ENCODE measurements at regions not wholly inside any gene's neighbourhood (a gene's known extent, or its start where the extent isn't known, plus 50 kb on each side); places are given as distances from the start of the nearest gene placed in this dataset.
"Not testable (repeated sequence)": the region's sequence is repeated elsewhere in the genome, so short reads cannot be mapped to it uniquely, and the experiment has no call there.

GRCh38 chr9:65414249-65414648 is 129.2 kb upstream of the FOXD4L5 start:
- not testable (repeated sequence) for H3K36me3 Mint-ChIP-seq (ENCODE audit: low read depth); H3K4me3 Mint-ChIP-seq; H3K27ac Mint-ChIP-seq; H3K27me3 Mint-ChIP-seq; H3K4me1 Mint-ChIP-seq (ENCODE audit: low read depth)
- H3K9me3 Mint-ChIP-seq = peaks cover 16% of the 10 kb centered on the region

GRCh38 chr9:65413371-65413770 is 128.4 kb upstream of the FOXD4L5 start:
- not testable (repeated sequence) for H3K27ac Mint-ChIP-seq; H3K36me3 Mint-ChIP-seq (ENCODE audit: low read depth); H3K27me3 Mint-ChIP-seq; H3K4me1 Mint-ChIP-seq (ENCODE audit: low read depth); H3K4me3 Mint-ChIP-seq
- peaks cover 12% of the 10 kb centered on the region for H3K9me3 Mint-ChIP-seq

GRCh38 chr9:65411901-65412300 is 126.9 kb upstream of the FOXD4L5 start:
- Mint-ChIP-seq H3K36me3 (ENCODE audit: low read depth) (no peaks in the 10 kb centered on the region), H3K9me3 (peaks cover 14% of the 10 kb centered on the region), H3K4me1 (ENCODE audit: low read depth) (no peaks in the 10 kb centered on the region)

GRCh38 chr9:65411336-65411735 is 126.3 kb upstream of the FOXD4L5 start:
- Mint-ChIP-seq H3K4me3 (no peak overlapping the region), H3K27me3 (no peaks in the 10 kb centered on the region), H3K9me3 (peaks cover 14% of the 10 kb centered on the region), H3K4me1 (ENCODE audit: low read depth) (no peaks in the 10 kb centered on the region), H3K27ac (no peak overlapping the region), H3K36me3 (ENCODE audit: low read depth) (no peaks in the 10 kb centered on the region)

More at GRCh38 chr9:65411901-65412300, 126.9 kb upstream of the FOXD4L5 start:
- Mint-ChIP-seq H3K27ac (no peak overlapping the region), H3K4me3 (no peak overlapping the region), H3K27me3 (no peaks in the 10 kb centered on the region)

- H3K27me3 Mint-ChIP-seq = no peaks in the 10 kb centered on the region
- peaks cover 14% of the 10 kb centered on the region for H3K9me3 Mint-ChIP-seq
- H3K36me3 Mint-ChIP-seq (ENCODE audit: low read depth) = no peaks in the 10 kb centered on the region
- H3K27ac Mint-ChIP-seq = no peak overlapping the region
- H3K4me3 Mint-ChIP-seq = no peak overlapping the region
- H3K4me1 Mint-ChIP-seq (ENCODE audit: low read depth) = no peaks in the 10 kb centered on the region
Observed at GRCh38 chr9:65410926-65411325, 125.9 kb upstream of the FOXD4L5 start.

- Mint-ChIP-seq H3K36me3 (ENCODE audit: low read depth) (no peaks in the 10 kb centered on the region), H3K4me3 (no peak overlapping the region), H3K4me1 (ENCODE audit: low read depth) (no peaks in the 10 kb centered on the region), H3K27ac (no peak overlapping the region), H3K27me3 (no peaks in the 10 kb centered on the region), H3K9me3 (peaks cover 14% of the 10 kb centered on the region)
Observed at GRCh38 chr9:65409471-65409980, 124.5 kb upstream of the FOXD4L5 start.

GRCh38 chr9:65408806-65409205 is 123.8 kb upstream of the FOXD4L5 start:
- H3K27ac Mint-ChIP-seq; H3K36me3 Mint-ChIP-seq (ENCODE audit: low read depth); H3K27me3 Mint-ChIP-seq; H3K4me3 Mint-ChIP-seq; H3K4me1 Mint-ChIP-seq (ENCODE audit: low read depth): not testable (repeated sequence)
- peaks cover 14% of the 10 kb centered on the region for H3K9me3 Mint-ChIP-seq

GRCh38 chr9:65406625-65407024 is 121.6 kb upstream of the FOXD4L5 start:
- H3K27me3 Mint-ChIP-seq; H3K4me1 Mint-ChIP-seq (ENCODE audit: low read depth); H3K27ac Mint-ChIP-seq; H3K4me3 Mint-ChIP-seq; H3K36me3 Mint-ChIP-seq (ENCODE audit: low read depth): not testable (repeated sequence)
- H3K9me3 Mint-ChIP-seq = peaks cover 14% of the 10 kb centered on the region

GRCh38 chr9:65405766-65406165 is 120.8 kb upstream of the FOXD4L5 start:
- H3K4me1 Mint-ChIP-seq (ENCODE audit: low read depth); H3K27me3 Mint-ChIP-seq; H3K36me3 Mint-ChIP-seq (ENCODE audit: low read depth); H3K27ac Mint-ChIP-seq; H3K4me3 Mint-ChIP-seq: not testable (repeated sequence)
- H3K9me3 Mint-ChIP-seq = peaks cover 14% of the 10 kb centered on the region

- H3K9me3 Mint-ChIP-seq = peaks cover 14% of the 10 kb centered on the region
- H3K27me3 Mint-ChIP-seq = no peaks in the 10 kb centered on the region
- H3K36me3 Mint-ChIP-seq (ENCODE audit: low read depth) = no peaks in the 10 kb centered on the region
- no peak overlapping the region for H3K27ac Mint-ChIP-seq
- no peaks in the 10 kb centered on the region for H3K4me1 Mint-ChIP-seq (ENCODE audit: low read depth)
- H3K4me3 Mint-ChIP-seq = no peak overlapping the region
Observed at GRCh38 chr9:65405253-65405652, 120.2 kb upstream of the FOXD4L5 start.

GRCh38 chr9:65404232-65405006 is 119.4 kb upstream of the FOXD4L5 start:
- no peak overlapping the region for H3K4me3 Mint-ChIP-seq
- H3K4me1 Mint-ChIP-seq (ENCODE audit: low read depth) = no peaks in the 10 kb centered on the region
- no peak overlapping the region for H3K27ac Mint-ChIP-seq
- H3K27me3 Mint-ChIP-seq = no peaks in the 10 kb centered on the region
- H3K9me3 Mint-ChIP-seq = peaks cover 9% of the 10 kb centered on the region
- H3K36me3 Mint-ChIP-seq (ENCODE audit: low read depth) = no peaks in the 10 kb centered on the region

GRCh38 chr9:65403721-65404120 is 118.7 kb upstream of the FOXD4L5 start:
- Mint-ChIP-seq H3K9me3 (peaks cover 9% of the 10 kb centered on the region), H3K27ac (no peak overlapping the region), H3K4me1 (ENCODE audit: low read depth) (no peaks in the 10 kb centered on the region), H3K36me3 (ENCODE audit: low read depth) (no peaks in the 10 kb centered on the region), H3K27me3 (no peaks in the 10 kb centered on the region), H3K4me3 (no peak overlapping the region)

- H3K36me3 Mint-ChIP-seq (ENCODE audit: low read depth); H3K4me1 Mint-ChIP-seq (ENCODE audit: low read depth); H3K9me3 Mint-ChIP-seq; H3K4me3 Mint-ChIP-seq; H3K27me3 Mint-ChIP-seq; H3K27ac Mint-ChIP-seq: not testable (repeated sequence)
Observed at GRCh38 chr9:65403072-65403471, 118.1 kb upstream of the FOXD4L5 start.

- not testable (repeated sequence) for H3K4me3 Mint-ChIP-seq; H3K36me3 Mint-ChIP-seq (ENCODE audit: low read depth); H3K27me3 Mint-ChIP-seq; H3K9me3 Mint-ChIP-seq; H3K4me1 Mint-ChIP-seq (ENCODE audit: low read depth); H3K27ac Mint-ChIP-seq
Observed at GRCh38 chr9:65402206-65402870, 117.3 kb upstream of the FOXD4L5 start.

- H3K36me3 Mint-ChIP-seq (ENCODE audit: low read depth); H3K9me3 Mint-ChIP-seq; H3K4me1 Mint-ChIP-seq (ENCODE audit: low read depth); H3K4me3 Mint-ChIP-seq; H3K27me3 Mint-ChIP-seq; H3K27ac Mint-ChIP-seq: not testable (repeated sequence)
Observed at GRCh38 chr9:65401456-65402045, 116.5 kb upstream of the FOXD4L5 start.
